ENCODE measurements at regions not wholly inside any gene's neighbourhood (a gene's known extent, or its start where the extent isn't known, plus 50 kb on each side); places are given as distances from the start of the nearest gene placed in this dataset.

DNA sequence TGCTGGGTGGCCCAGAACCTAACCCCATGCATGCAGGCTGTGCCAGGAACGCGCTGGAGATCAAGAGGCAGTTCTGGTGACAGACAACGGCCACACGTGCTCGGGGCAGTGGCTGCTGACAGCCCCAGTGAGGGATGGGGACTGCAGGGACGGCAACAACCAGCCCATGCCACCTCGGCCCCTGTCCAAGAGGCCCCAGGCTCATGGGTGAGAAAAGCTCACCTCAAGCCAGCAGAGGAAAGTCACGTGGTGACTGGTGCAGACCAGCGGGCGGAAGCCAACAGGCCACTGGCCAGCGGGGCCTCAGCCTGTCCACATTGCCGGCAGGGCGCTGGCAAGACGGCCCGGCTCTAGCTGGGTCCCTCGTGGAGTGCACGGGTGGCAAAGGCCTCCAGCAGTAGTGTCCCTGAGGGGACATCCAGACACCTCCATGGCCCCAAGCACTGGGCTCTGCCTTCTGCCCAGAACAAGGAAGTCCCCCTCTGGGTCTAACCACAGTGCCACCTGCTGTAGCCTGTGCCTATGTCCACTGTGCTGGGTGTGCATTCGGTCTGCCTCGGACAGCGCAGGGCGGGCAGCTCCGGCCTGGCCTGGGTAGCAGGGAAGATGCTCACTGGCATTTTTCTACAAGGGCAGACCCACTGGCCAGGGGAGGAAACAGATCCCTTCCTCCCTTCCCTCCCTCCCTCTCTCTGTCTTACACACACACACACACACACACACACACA, 134.1 kb downstream of the NCOR2 start:
- TF ChIP-seq, protein P1, sequence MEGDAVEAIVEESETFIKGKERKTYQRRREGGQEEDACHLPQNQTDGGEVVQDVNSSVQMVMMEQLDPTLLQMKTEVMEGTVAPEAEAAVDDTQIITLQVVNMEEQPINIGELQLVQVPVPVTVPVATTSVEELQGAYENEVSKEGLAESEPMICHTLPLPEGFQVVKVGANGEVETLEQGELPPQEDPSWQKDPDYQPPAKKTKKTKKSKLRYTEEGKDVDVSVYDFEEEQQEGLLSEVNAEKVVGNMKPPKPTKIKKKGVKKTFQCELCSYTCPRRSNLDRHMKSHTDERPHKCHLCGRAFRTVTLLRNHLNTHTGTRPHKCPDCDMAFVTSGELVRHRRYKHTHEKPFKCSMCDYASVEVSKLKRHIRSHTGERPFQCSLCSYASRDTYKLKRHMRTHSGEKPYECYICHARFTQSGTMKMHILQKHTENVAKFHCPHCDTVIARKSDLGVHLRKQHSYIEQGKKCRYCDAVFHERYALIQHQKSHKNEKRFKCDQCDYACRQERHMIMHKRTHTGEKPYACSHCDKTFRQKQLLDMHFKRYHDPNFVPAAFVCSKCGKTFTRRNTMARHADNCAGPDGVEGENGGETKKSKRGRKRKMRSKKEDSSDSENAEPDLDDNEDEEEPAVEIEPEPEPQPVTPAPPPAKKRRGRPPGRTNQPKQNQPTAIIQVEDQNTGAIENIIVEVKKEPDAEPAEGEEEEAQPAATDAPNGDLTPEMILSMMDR (IDR thresholded peaks at IDR 0.05): no peak
- no peak for TF ChIP-seq POLR2A (IDR thresholded peaks at IDR 0.05)
- Histone ChIP-seq H3K4me3 (no peak overlapping the region), H3K27ac (peak overlapping the region in 1 of 2 donors; percentile 24), H3K4me1 (peaks cover 18% of the 10 kb centered on the region), H3K27me3 (no peaks in the 10 kb centered on the region), H3K36me3 (ENCODE audit: low read depth, missing control alignments) (no peaks in the 10 kb centered on the region), H3K9me3 (no peaks in the 10 kb centered on the region)
- 70 to 86% methylated on average over 5 to 17 of the region's 22 CpGs for WGBS, 2 donors
- intact Hi-C loops (cut with DNase I; ENCODE audit: low total_unique reads): no loop called here
- peak; percentile 41 for DNase-seq

DNA sequence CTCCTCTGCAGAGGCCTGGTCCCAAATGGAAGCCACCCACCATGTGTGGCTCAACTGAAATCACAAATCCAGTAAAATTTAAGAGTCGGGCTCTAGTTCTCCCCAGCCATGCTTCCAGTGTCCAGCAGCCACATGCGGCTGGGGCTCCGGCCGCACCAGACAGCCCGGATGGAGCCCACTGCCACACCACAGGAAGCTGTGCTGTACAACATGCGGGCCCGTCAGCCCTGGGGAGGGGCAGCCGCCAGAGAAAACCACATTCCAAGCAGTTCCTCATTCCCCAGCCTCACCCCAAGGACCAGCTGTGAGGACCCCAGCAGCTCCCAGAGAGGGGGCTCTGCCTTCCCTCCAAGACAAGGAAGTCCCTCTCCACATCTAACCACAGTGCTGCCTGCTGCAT, 135.0 kb downstream of the NCOR2 start:
- Histone ChIP-seq H3K27me3 (no peaks in the 10 kb centered on the region), H3K4me1 (peaks cover 25% of the 10 kb centered on the region), H3K27ac (peak overlapping the region in 1 of 2 donors; percentile 11), H3K36me3 (ENCODE audit: low read depth, missing control alignments) (no peaks in the 10 kb centered on the region), H3K9me3 (no peaks in the 10 kb centered on the region), H3K4me3 (no peak overlapping the region)
- intact Hi-C loops (cut with DNase I; ENCODE audit: low total_unique reads): no loop called here
- TF ChIP-seq, protein P1 (IDR thresholded peaks at IDR 0.05): no peak
- no peak for TF ChIP-seq POLR2A (IDR thresholded peaks at IDR 0.05)
- 67 to 94% methylated on average over 1 to 8 of the region's 8 CpGs for WGBS, 2 donors
- no peak for DNase-seq

DNA sequence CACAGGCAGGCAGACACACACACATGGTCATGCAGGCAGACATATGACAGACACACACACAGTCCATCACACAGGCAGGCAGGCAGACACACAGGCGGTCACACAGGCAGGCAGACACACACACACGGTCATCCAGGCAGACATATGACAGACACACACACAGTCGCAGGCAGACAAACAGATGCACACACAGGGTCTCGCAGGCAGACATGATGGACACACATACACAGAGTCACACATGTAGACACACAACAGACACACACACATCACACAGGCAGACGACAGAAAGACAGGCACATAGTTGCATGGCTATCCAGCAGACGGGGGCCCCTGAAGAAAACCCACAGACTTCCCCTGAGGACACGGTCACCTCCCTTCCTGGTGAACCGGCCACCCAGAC, 135.4 kb downstream of the NCOR2 start:
- H3K27ac ChIP-seq: no peak overlapping the region
- no peaks in the 10 kb centered on the region for H3K36me3 ChIP-seq (ENCODE audit: low read depth, missing control alignments)
- 89 to 93% methylated on average over 6 to 8 of the region's 8 CpGs for WGBS, 2 donors
- DNase-seq: no peak
- peaks cover 29% of the 10 kb centered on the region for H3K4me1 ChIP-seq
- H3K9me3 ChIP-seq: no peaks in the 10 kb centered on the region
- TF ChIP-seq, protein P1 (IDR thresholded peaks at IDR 0.05): no peak
- TF ChIP-seq POLR2A (IDR thresholded peaks at IDR 0.05): no peak
- intact Hi-C loops (cut with DNase I; ENCODE audit: low total_unique reads): no loop called here
- H3K27me3 ChIP-seq: no peaks in the 10 kb centered on the region
- no peak overlapping the region for H3K4me3 ChIP-seq

DNA sequence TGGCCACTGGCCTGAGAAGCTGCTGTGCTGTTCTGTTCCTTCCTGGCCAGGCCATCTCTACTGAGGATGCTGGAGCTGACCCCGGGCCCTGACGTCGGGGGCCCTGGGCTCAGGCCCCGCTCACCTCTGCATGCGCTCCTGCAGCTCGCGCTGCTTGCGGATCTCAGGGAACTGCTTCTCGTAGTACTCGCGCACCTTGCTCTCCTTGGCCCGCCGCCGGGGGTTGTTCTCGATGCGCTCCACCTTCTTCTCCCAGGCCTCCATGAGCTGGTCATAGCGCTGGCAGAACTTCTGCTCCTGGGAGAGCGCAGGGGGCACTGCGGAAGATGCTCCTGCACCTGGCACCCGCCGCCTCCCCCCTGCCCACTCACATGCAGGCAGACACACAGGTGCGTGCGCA, 135.6 kb downstream of the RFLNA start:
- DNase-seq: no peak
- Histone ChIP-seq H3K27ac (no peak overlapping the region), H3K27me3 (no peaks in the 10 kb centered on the region), H3K4me3 (no peak overlapping the region), H3K9me3 (no peaks in the 10 kb centered on the region), H3K36me3 (ENCODE audit: low read depth, missing control alignments) (no peaks in the 10 kb centered on the region), H3K4me1 (peaks cover 34% of the 10 kb centered on the region)
- intact Hi-C loops (cut with DNase I; ENCODE audit: low total_unique reads): no loop called here
- 86 to 91% methylated on average over 22 to 23 of the region's 23 CpGs for WGBS, 2 donors
- no peak for TF ChIP-seq POLR2A (IDR thresholded peaks at IDR 0.05)
- TF ChIP-seq, protein P1 (IDR thresholded peaks at IDR 0.05): no peak

DNA sequence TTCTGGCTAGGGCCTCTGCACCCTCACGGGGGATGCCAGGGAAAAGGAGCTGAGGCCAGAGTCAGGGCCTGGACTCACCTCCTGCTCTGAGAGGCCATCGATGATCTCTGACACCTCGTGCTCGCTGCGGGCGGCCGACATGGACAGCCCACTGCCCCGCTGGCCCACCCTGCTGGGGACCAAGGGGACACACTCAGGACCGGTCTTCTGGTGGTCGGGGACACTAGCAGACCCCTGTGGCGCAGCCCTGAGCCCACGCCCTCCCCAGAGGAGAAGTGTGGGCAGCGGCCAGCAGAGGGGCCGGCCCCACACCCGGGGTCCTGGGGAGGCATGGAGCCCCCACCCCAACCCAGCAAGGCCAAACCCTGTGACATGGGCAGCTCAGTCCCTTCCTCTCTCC, 134.6 kb downstream of the RFLNA start:
- DNase-seq: no peak
- Histone ChIP-seq H3K4me1 (peaks cover 34% of the 10 kb centered on the region), H3K9me3 (no peaks in the 10 kb centered on the region), H3K4me3 (no peak overlapping the region), H3K27ac (peak overlapping the region in 1 of 2 donors; percentile 48), H3K36me3 (ENCODE audit: low read depth, missing control alignments) (no peaks in the 10 kb centered on the region), H3K27me3 (no peaks in the 10 kb centered on the region)
- TF ChIP-seq, protein P1 (IDR thresholded peaks at IDR 0.05): no peak
- TF ChIP-seq POLR2A (IDR thresholded peaks at IDR 0.05): no peak
- WGBS, 2 donors: 88 to 92% methylated on average over 10 to 15 of the region's 15 CpGs
- intact Hi-C loops (cut with DNase I; ENCODE audit: low total_unique reads): loop anchor here (10.0 kb wide), 1 partner anchor 55 kb away; no protein-coding TSS in a partner anchor
